HG03520 (cell line): ENCODE measurements at regions not wholly inside any gene's neighbourhood (a gene's known extent, or its start where the extent isn't known, plus 50 kb on each side); places are given as distances from the start of the nearest gene placed in this dataset.
"Not testable (repeated sequence)": the region's sequence is repeated elsewhere in the genome, so short reads cannot be mapped to it uniquely, and the experiment has no call there.

ENCODE experiments used
- ATAC-seq: cut with Tn5 transposase; IDR thresholded peaks from one replicate; pipeline ENCODE4 v1.9.1; 2021; ENCODE audit warnings: mild to moderate bottlenecking, moderate library complexity; ENCODE audit not compliant: unreplicated experiment

GRCh38 chr6:140653506-140653905, 1279.1 kb upstream of the CITED2 start:
- no peak for ATAC-seq

GRCh38 chr6:140649502-140649901, 1275.1 kb upstream of the CITED2 start:
- not testable (repeated sequence) for ATAC-seq

- ATAC-seq: not testable (repeated sequence)
Observed at GRCh38 chr6:140647322-140647721, 1272.9 kb upstream of the CITED2 start.

GRCh38 chr6:140644017-140644416, 1269.6 kb upstream of the CITED2 start:
- ATAC-seq: no peak

GRCh38 chr6:140641412-140641811, 1267.0 kb upstream of the CITED2 start:
- peak; percentile 66 for ATAC-seq

- peak; percentile 33 for ATAC-seq
Observed at GRCh38 chr6:140636908-140637402, 1262.5 kb upstream of the CITED2 start.

- ATAC-seq: peak; percentile 53
Observed at GRCh38 chr6:140636271-140636907, 1261.9 kb upstream of the CITED2 start.

GRCh38 chr6:140627002-140627401, 1252.6 kb upstream of the CITED2 start:
- ATAC-seq: no peak

- ATAC-seq: no peak
Observed at GRCh38 chr6:140623498-140623897, 1249.0 kb upstream of the CITED2 start.

- ATAC-seq: no peak
Observed at GRCh38 chr6:140620496-140620895, 1246.0 kb upstream of the CITED2 start.

GRCh38 chr6:140609956-140610355, 1235.5 kb upstream of the CITED2 start:
- no peak for ATAC-seq

GRCh38 chr6:140609321-140609720, 1234.9 kb upstream of the CITED2 start:
- ATAC-seq: no peak

- ATAC-seq: no peak
Observed at GRCh38 chr6:140604786-140605185, 1230.3 kb upstream of the CITED2 start.

- no peak for ATAC-seq
Observed at GRCh38 chr6:140602431-140603248, 1228.2 kb upstream of the CITED2 start.

- ATAC-seq: no peak
Observed at GRCh38 chr6:140601021-140601808, 1226.8 kb upstream of the CITED2 start.

- ATAC-seq: no peak
Observed at GRCh38 chr6:140599916-140600315, 1225.5 kb upstream of the CITED2 start.

- no peak for ATAC-seq
Observed at GRCh38 chr6:140597181-140597580, 1222.7 kb upstream of the CITED2 start.

- ATAC-seq: no peak
Observed at GRCh38 chr6:140594806-140595128, 1220.3 kb upstream of the CITED2 start.

- no peak for ATAC-seq
Observed at GRCh38 chr6:140592877-140593276, 1218.4 kb upstream of the CITED2 start.

GRCh38 chr6:140590641-140591040, 1216.2 kb upstream of the CITED2 start:
- no peak for ATAC-seq

- ATAC-seq: peak; percentile 92
Observed at GRCh38 chr6:140586426-140587061, 1212.1 kb upstream of the CITED2 start.
